Keratinocyte (primary cell): ENCODE measurements at regions not wholly inside any gene's neighbourhood (a gene's known extent, or its start where the extent isn't known, plus 50 kb on each side); places are given as distances from the start of the nearest gene placed in this dataset.

Source experiments
- EZH2 ChIP-seq: IDR thresholded peaks from one replicate; pipeline ENCODE4 v1.6.1; 2012; ENCODE audit warnings: inconsistent platforms, mild to moderate bottlenecking, low read length, moderate library complexity
- TF ChIP-seq, protein P1 (sequence below), 3 experiments: IDR thresholded peaks in 1 of 3; conservative IDR thresholded peaks in 1 of 3; optimal IDR thresholded peaks in 1 of 3; 2 replicates in 2 of 3; 3 replicates in 1 of 3; pipeline versions ENCODE3 to v1.5.1; 2011; ENCODE audit warnings: low read length in 3 of 3, mild to moderate bottlenecking in 3 of 3, moderate library complexity in 2 of 3, control low read depth in 1 of 3, inconsistent platforms in 1 of 3; ENCODE audit not compliant: insufficient read depth in 2 of 3; ENCODE audit errors: extremely low read depth in 1 of 3

DNA sequence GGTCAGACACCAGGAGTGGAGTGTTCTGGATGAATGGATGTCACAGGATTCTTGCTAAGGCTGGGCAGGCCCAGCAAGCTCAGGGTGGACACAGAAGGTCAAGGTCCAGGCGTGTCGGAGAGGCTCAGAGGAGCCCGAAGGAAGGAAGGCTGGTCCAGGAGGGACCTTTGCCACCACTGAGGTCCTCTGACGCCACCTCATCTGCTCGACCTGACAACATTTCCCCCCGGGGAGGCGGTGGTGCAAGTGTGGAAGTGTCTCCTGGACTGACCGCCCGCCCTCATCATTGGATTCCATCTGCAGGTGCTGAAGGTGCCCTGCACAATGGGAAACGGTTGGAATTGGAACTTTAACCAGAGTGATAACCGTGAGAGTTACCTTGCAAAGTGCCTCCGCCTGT, 124.6 kb downstream of the RTP5 start:
- TF ChIP-seq EZH2 = no peak
- TF ChIP-seq, protein P1, sequence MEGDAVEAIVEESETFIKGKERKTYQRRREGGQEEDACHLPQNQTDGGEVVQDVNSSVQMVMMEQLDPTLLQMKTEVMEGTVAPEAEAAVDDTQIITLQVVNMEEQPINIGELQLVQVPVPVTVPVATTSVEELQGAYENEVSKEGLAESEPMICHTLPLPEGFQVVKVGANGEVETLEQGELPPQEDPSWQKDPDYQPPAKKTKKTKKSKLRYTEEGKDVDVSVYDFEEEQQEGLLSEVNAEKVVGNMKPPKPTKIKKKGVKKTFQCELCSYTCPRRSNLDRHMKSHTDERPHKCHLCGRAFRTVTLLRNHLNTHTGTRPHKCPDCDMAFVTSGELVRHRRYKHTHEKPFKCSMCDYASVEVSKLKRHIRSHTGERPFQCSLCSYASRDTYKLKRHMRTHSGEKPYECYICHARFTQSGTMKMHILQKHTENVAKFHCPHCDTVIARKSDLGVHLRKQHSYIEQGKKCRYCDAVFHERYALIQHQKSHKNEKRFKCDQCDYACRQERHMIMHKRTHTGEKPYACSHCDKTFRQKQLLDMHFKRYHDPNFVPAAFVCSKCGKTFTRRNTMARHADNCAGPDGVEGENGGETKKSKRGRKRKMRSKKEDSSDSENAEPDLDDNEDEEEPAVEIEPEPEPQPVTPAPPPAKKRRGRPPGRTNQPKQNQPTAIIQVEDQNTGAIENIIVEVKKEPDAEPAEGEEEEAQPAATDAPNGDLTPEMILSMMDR (optimal IDR thresholded peaks at IDR 0.05 in 1 of 3, IDR thresholded peaks at IDR 0.05 in 1 of 3, conservative IDR thresholded peaks at IDR 0.05 in 1 of 3; ENCODE audit: extremely low read depth in 1 of 3, insufficient read depth in 2 of 3, low read length in 3 of 3) = no peak
